ENCODE measurements at regions not wholly inside any gene's neighbourhood (a gene's known extent, or its start where the extent isn't known, plus 50 kb on each side); places are given as distances from the start of the nearest gene placed in this dataset.

DNA sequence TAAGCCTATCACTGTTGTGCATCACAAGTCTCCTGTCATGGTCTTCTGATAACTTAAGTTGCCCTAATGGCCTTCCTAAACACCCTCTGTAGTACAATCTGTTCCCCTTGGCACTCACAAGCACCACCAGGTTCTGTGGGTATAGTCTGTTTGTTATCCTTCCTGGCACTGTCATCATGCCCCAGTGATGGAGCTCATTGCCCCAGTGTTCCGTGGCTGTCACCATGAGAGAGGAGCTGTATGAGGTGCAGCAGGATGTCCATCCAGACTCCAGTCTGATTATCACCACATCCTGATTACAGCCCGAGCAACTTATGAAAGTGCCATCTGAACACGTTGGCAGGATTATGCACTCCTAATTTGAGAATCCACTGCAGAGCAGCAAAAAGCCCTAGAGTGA, 380.1 kb downstream of the FRK start:
- TF ChIP-seq, protein P1, sequence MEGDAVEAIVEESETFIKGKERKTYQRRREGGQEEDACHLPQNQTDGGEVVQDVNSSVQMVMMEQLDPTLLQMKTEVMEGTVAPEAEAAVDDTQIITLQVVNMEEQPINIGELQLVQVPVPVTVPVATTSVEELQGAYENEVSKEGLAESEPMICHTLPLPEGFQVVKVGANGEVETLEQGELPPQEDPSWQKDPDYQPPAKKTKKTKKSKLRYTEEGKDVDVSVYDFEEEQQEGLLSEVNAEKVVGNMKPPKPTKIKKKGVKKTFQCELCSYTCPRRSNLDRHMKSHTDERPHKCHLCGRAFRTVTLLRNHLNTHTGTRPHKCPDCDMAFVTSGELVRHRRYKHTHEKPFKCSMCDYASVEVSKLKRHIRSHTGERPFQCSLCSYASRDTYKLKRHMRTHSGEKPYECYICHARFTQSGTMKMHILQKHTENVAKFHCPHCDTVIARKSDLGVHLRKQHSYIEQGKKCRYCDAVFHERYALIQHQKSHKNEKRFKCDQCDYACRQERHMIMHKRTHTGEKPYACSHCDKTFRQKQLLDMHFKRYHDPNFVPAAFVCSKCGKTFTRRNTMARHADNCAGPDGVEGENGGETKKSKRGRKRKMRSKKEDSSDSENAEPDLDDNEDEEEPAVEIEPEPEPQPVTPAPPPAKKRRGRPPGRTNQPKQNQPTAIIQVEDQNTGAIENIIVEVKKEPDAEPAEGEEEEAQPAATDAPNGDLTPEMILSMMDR (IDR thresholded peaks at IDR 0.05; ENCODE audit: low read length): no peak
- no peak for TF ChIP-seq EZH2 (optimal IDR thresholded peaks at IDR 0.05; ENCODE audit: low read depth, low read length)
